ENCODE measurements at regions not wholly inside any gene's neighbourhood (a gene's known extent, or its start where the extent isn't known, plus 50 kb on each side); places are given as distances from the start of the nearest gene placed in this dataset.

- no peak for DNase-seq
Observed at GRCh38 chr18:3360211-3360610, 89.8 kb upstream of the TGIF1 start.

GRCh38 chr18:3367491-3368091 is 82.4 kb upstream of the TGIF1 start:
- DNase-seq = no peak

GRCh38 chr18:3368193-3368592 is 81.8 kb upstream of the TGIF1 start:
- DNase-seq = no peak

- DNase-seq = no peak
Observed at GRCh38 chr18:3379685-3380084, 70.3 kb upstream of the TGIF1 start.

- DNase-seq = no peak
Observed at GRCh38 chr18:3380384-3380961, 69.5 kb upstream of the TGIF1 start.

- no peak for DNase-seq
Observed at GRCh38 chr18:3383381-3383915, 66.5 kb upstream of the TGIF1 start.

- no peak for DNase-seq
Observed at GRCh38 chr18:3384664-3385563, 65.1 kb upstream of the TGIF1 start.

- DNase-seq = no peak
Observed at GRCh38 chr18:3388323-3388722, 61.6 kb upstream of the TGIF1 start.

- no peak for DNase-seq
Observed at GRCh38 chr18:3388980-3389379, 61.0 kb upstream of the TGIF1 start.

GRCh38 chr18:3389977-3390376 is 60.0 kb upstream of the TGIF1 start:
- DNase-seq = no peak

GRCh38 chr18:3391704-3392466 is 58.1 kb upstream of the TGIF1 start:
- no peak for DNase-seq

- peak in 1 of 2 experiments; percentile 22 for DNase-seq
Observed at GRCh38 chr18:3392467-3392855, 57.5 kb upstream of the TGIF1 start.

GRCh38 chr18:3394648-3395047 is 55.3 kb upstream of the TGIF1 start:
- no peak for DNase-seq

GRCh38 chr18:3395466-3395865 is 54.5 kb upstream of the TGIF1 start:
- DNase-seq = no peak

- DNase-seq = no peak
Observed at GRCh38 chr18:3397031-3397750, 52.8 kb upstream of the TGIF1 start.

- DNase-seq = no peak
Observed at GRCh38 chr18:3397786-3398185, 52.2 kb upstream of the TGIF1 start.

Measured in NCI-H2081 (cell line).